Keratinocyte (primary cell): ENCODE measurements at regions not wholly inside any gene's neighbourhood (a gene's known extent, or its start where the extent isn't known, plus 50 kb on each side); places are given as distances from the start of the nearest gene placed in this dataset.

Experiments
- DNase-seq: peaks from one replicate; pipeline ENCODE4 v3.0.0-alpha.2; 2011; ENCODE audit warnings: low read depth, missing footprints, low spot score
- FAIRE-seq: peaks from 2 replicates; lab custom pipeline; 2011; peaks lifted over from hg19 to GRCh38; lab: Jason Lieb, UNC
- H2AFZ ChIP-seq: 2 replicates; pipeline ENCODE4 v1.6.0; 2012; ENCODE audit warnings: low read length, control low read depth, inconsistent platforms; ENCODE audit not compliant: control insufficient read depth
- H3K27ac ChIP-seq: 2 replicates; pipeline ENCODE4 v1.5.1; 2011; ENCODE audit warnings: low read length; ENCODE audit not compliant: control insufficient read depth, insufficient read depth
- H3K27me3 ChIP-seq: 3 replicates; pipeline ENCODE4 v1.6.0; 2011; ENCODE audit warnings: low read length; ENCODE audit not compliant: control insufficient read depth, insufficient read depth; ENCODE audit errors: extremely low read depth
- H3K36me3 ChIP-seq, 2 experiments: 2 replicates in 1 of 2; 3 replicates in 1 of 2; pipeline ENCODE4 v1.5.1; 2011; ENCODE audit warnings: low read length in 2 of 2, mild to moderate bottlenecking in 1 of 2; ENCODE audit not compliant: control insufficient read depth in 2 of 2, insufficient read depth in 2 of 2; ENCODE audit errors: extremely low read depth in 1 of 2
- H3K4me1 ChIP-seq: 3 replicates; pipeline ENCODE4 v1.5.1; 2011; ENCODE audit warnings: low read length; ENCODE audit not compliant: control insufficient read depth, insufficient read depth; ENCODE audit errors: extremely low read depth
- H3K4me2 ChIP-seq: 3 replicates; pipeline ENCODE4 v1.6.0; 2011; ENCODE audit warnings: low read depth, low read length; ENCODE audit not compliant: control insufficient read depth, insufficient read depth; ENCODE audit errors: extremely low read depth
- H3K4me3 ChIP-seq, 3 experiments: fragments of 200-600 bp in 1 of 3; sonication (generic) in 1 of 3; 2 replicates in 2 of 3; 3 replicates in 1 of 3; pipeline ENCODE4 v1.5.1; 2011 to 2016; ENCODE audit warnings: low read length in 3 of 3, mild to moderate bottlenecking in 3 of 3, control low read depth in 2 of 3, inconsistent platforms in 1 of 3, low read depth in 1 of 3, mixed read lengths in 1 of 3, mixed run types in 1 of 3, moderate library complexity in 1 of 3; ENCODE audit not compliant: control insufficient read depth in 2 of 3, insufficient read depth in 2 of 3; ENCODE audit errors: extremely low read depth in 1 of 3
- H3K79me2 ChIP-seq: 2 replicates; pipeline ENCODE4 v1.6.0; 2012; ENCODE audit warnings: low read length; ENCODE audit not compliant: control insufficient read depth, insufficient read depth
- H3K9ac ChIP-seq: 3 replicates; pipeline ENCODE4 v1.6.0; 2011; ENCODE audit warnings: low read length; ENCODE audit not compliant: control insufficient read depth, insufficient read depth; ENCODE audit errors: extremely low read depth
- H3K9me1 ChIP-seq: 3 replicates; pipeline ENCODE4 v1.6.0; 2011; ENCODE audit warnings: low read length; ENCODE audit not compliant: control insufficient read depth, insufficient read depth; ENCODE audit errors: extremely low read depth
- H3K9me3 ChIP-seq: 2 replicates; pipeline ENCODE4 v1.5.1; 2012; ENCODE audit warnings: low read depth, low read length; ENCODE audit not compliant: control insufficient read depth
- H4K20me1 ChIP-seq: 3 replicates; pipeline ENCODE4 v1.6.0; 2011; ENCODE audit warnings: low read length; ENCODE audit not compliant: control insufficient read depth, insufficient read depth; ENCODE audit errors: extremely low read depth
- EZH2 ChIP-seq: IDR thresholded peaks from one replicate; pipeline ENCODE4 v1.6.1; 2012; ENCODE audit warnings: inconsistent platforms, mild to moderate bottlenecking, low read length, moderate library complexity
- dilution Hi-C: fragments of 300-500 bp; cut with MboI; formaldehyde crosslinking; loops from one replicate; pipeline ENCODE4 v1.7.0; 2020; ENCODE audit warnings: low sequenced_read_pairs; ENCODE audit not compliant: extremely low pct_ligation_motif_present
- TF ChIP-seq, protein P1 (sequence below), 3 experiments: IDR thresholded peaks in 1 of 3; conservative IDR thresholded peaks in 1 of 3; optimal IDR thresholded peaks in 1 of 3; 2 replicates in 2 of 3; 3 replicates in 1 of 3; pipeline versions ENCODE3 to v1.5.1; 2011; ENCODE audit warnings: low read length in 3 of 3, mild to moderate bottlenecking in 3 of 3, moderate library complexity in 2 of 3, control low read depth in 1 of 3, inconsistent platforms in 1 of 3; ENCODE audit not compliant: insufficient read depth in 2 of 3; ENCODE audit errors: extremely low read depth in 1 of 3

DNA sequence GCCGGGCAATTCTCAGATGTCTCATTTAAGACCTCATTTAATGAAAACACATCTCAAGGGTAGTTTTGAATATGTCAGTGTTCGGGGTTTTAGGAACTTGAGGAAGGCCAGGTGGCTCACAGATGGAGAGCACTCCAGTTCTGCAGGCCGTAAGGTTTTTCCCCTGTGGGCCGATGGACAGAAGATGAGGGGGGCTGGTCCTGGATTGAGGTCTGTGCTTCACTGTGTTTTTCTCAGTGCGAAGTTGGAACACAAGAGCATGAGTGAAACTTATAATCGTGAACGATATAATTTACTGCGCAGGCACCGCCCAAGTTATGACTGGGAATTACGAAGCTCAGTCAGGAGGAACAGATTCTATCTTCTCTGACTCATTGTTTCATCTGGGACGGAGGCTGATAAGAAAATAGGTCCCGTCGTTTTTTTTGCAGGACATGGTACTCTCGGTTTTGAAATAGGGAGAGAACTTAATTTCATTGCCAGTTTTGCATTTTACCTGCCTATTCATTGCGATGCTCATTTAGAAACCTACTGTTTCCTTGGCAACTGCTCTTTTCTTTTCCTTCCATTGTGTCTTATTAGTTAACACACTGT, 591.0 kb upstream of the PFKP start:
- H3K36me3 ChIP-seq = no peaks in the 10 kb centered on the region
- no peak overlapping the region for H2AFZ ChIP-seq
- H3K4me2 ChIP-seq = no peak overlapping the region
- dilution Hi-C loops = no loop called here
- DNase-seq = no peak
- H3K79me2 ChIP-seq = no peaks in the 10 kb centered on the region
- H3K27ac ChIP-seq = no peak overlapping the region
- H3K27me3 ChIP-seq = no peaks in the 10 kb centered on the region
- no peaks in the 10 kb centered on the region for H3K4me1 ChIP-seq
- H4K20me1 ChIP-seq = no peaks in the 10 kb centered on the region
- peaks cover 5% of the 10 kb centered on the region for H3K9me3 ChIP-seq
- no peak overlapping the region for H3K4me3 ChIP-seq
- H3K9ac ChIP-seq = no peak overlapping the region
- no peak for TF ChIP-seq EZH2
- TF ChIP-seq, protein P1, sequence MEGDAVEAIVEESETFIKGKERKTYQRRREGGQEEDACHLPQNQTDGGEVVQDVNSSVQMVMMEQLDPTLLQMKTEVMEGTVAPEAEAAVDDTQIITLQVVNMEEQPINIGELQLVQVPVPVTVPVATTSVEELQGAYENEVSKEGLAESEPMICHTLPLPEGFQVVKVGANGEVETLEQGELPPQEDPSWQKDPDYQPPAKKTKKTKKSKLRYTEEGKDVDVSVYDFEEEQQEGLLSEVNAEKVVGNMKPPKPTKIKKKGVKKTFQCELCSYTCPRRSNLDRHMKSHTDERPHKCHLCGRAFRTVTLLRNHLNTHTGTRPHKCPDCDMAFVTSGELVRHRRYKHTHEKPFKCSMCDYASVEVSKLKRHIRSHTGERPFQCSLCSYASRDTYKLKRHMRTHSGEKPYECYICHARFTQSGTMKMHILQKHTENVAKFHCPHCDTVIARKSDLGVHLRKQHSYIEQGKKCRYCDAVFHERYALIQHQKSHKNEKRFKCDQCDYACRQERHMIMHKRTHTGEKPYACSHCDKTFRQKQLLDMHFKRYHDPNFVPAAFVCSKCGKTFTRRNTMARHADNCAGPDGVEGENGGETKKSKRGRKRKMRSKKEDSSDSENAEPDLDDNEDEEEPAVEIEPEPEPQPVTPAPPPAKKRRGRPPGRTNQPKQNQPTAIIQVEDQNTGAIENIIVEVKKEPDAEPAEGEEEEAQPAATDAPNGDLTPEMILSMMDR (optimal IDR thresholded peaks at IDR 0.05 in 1 of 3, IDR thresholded peaks at IDR 0.05 in 1 of 3, conservative IDR thresholded peaks at IDR 0.05 in 1 of 3; ENCODE audit: extremely low read depth in 1 of 3, insufficient read depth in 2 of 3, low read length in 3 of 3) = no peak
- FAIRE-seq = no peak
- no peaks in the 10 kb centered on the region for H3K9me1 ChIP-seq

DNA sequence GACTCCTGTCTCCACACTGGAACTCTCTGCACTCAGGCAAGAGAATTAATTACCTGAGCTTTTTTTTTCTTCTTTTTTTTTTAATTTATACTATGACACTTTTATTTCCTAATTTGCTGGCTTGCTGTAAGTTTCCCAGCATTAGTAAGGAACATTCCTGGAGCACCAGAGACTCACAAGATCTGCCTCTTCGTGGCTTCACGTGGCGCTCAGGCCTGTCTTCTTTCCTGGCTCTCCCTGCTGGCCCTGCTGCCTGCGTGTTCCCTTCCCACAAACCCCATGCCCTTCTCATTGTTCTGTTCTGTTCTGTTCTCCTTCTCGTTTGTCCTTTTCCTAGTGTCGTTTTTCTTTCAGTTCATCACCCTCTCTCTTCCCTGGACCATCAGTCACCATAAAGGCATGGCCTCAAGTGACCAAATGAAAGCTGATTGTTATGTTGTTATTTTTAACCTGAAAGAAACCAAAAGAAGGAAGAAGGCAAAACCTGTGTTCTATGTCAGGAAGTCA, 591.6 kb upstream of the PFKP start:
- no peak overlapping the region for H3K4me3 ChIP-seq
- no peaks in the 10 kb centered on the region for H3K9me1 ChIP-seq
- H3K4me1 ChIP-seq = no peaks in the 10 kb centered on the region
- FAIRE-seq (no peak), DNase-seq (no peak)
- H3K9ac ChIP-seq = no peak overlapping the region
- H3K27ac ChIP-seq = no peak overlapping the region
- H3K4me2 ChIP-seq = no peak overlapping the region
- no peak overlapping the region for H2AFZ ChIP-seq
- dilution Hi-C loops = no loop called here
- TF ChIP-seq, protein P1 (optimal IDR thresholded peaks at IDR 0.05 in 1 of 3, IDR thresholded peaks at IDR 0.05 in 1 of 3, conservative IDR thresholded peaks at IDR 0.05 in 1 of 3; ENCODE audit: extremely low read depth in 1 of 3, insufficient read depth in 2 of 3, low read length in 3 of 3) = no peak
- TF ChIP-seq EZH2 = no peak
- no peaks in the 10 kb centered on the region for H3K27me3 ChIP-seq
- no peaks in the 10 kb centered on the region for H3K36me3 ChIP-seq
- H3K79me2 ChIP-seq = no peaks in the 10 kb centered on the region
- H3K9me3 ChIP-seq = peaks cover 5% of the 10 kb centered on the region
- H4K20me1 ChIP-seq = no peaks in the 10 kb centered on the region
